B cell (primary cell): ENCODE measurements at regions not wholly inside any gene's neighbourhood (a gene's known extent, or its start where the extent isn't known, plus 50 kb on each side); places are given as distances from the start of the nearest gene placed in this dataset.

Experiments
- ATAC-seq: fragments of 200-7000 bp; cut with Tn5 transposase; one replicate; pipeline ENCODE4 v1.10.0; 2021; ENCODE audit warnings: low read depth, mild to moderate bottlenecking, moderate number of reproducible peaks, moderate library complexity
- CTCF ChIA-PET: fragments of 350-600 bp; sonication (Branson Sonifier 250); formaldehyde crosslinking; loops from one replicate; lab custom pipeline; 2021; ENCODE audit warnings: antibody characterized with exemption, inconsistent platforms; lab: Charles Lee
- POLR2A ChIA-PET: fragments of 350-600 bp; sonication (Branson Sonifier 250); formaldehyde crosslinking; loops from one replicate; lab custom pipeline; 2021; ENCODE audit warnings: antibody characterized with exemption; lab: Charles Lee
- DNase-seq: peaks from one replicate; pipeline ENCODE4 v3.0.0; 2013
- H2AFZ ChIP-seq: 2 replicates; pipeline ENCODE4 v1.6.1; 2012; ENCODE audit warnings: mild to moderate bottlenecking, low read depth, low read length; ENCODE audit not compliant: insufficient read depth, poor library complexity, severe bottlenecking
- H3K27ac ChIP-seq, 2 donors: 1 replicate in 1 of 2; 2 replicates in 1 of 2; pipeline ENCODE4 v1.5.1; 2012 to 2013; ENCODE audit warnings: low read length in 2 of 2, mild to moderate bottlenecking in 2 of 2, moderate library complexity in 1 of 2
- H3K27me3 ChIP-seq, 4 experiments: fragments of 200-600 bp in 1 of 4; sonication (generic) in 1 of 4; replicated peaks in 1 of 4; 1 replicate in 2 of 4; 2 replicates in 2 of 4; pipeline versions ENCODE4 v1.6.1 to v1.7.0; 2013 to 2016; ENCODE audit warnings: low read length in 3 of 4, mild to moderate bottlenecking in 2 of 4, mixed read lengths in 1 of 4, moderate library complexity in 1 of 4; ENCODE audit not compliant: insufficient read depth in 4 of 4, control insufficient read depth in 3 of 4; ENCODE audit errors: control extremely low read depth in 1 of 4
- H3K36me3 ChIP-seq, 2 experiments: replicated peaks in 1 of 2; 1 replicate in 1 of 2; 2 replicates in 1 of 2; pipeline versions ENCODE4 v1.6.1 to v1.7.1; 2013; ENCODE audit warnings: low read length in 1 of 2; ENCODE audit not compliant: insufficient read depth in 2 of 2, control insufficient read depth in 1 of 2; ENCODE audit errors: control extremely low read depth in 1 of 2, extremely low read depth in 1 of 2
- H3K4me1 ChIP-seq, 2 donors: fragments of 200-600 bp in 1 of 2; sonication (generic) in 1 of 2; 1 replicate in 1 of 2; 2 replicates in 1 of 2; pipeline versions ENCODE4 v1.5.1 to v1.6.1; 2013 to 2017; ENCODE audit warnings: low read length in 2 of 2; ENCODE audit not compliant: control insufficient read depth in 2 of 2, insufficient read depth in 2 of 2
- H3K4me2 ChIP-seq: replicated peaks from 2 replicates; pipeline ENCODE3; 2012; ENCODE audit warnings: mild to moderate bottlenecking, low read depth, low read length; ENCODE audit not compliant: poor library complexity, severe bottlenecking
- H3K4me3 ChIP-seq, 5 experiments: fragments of 200-600 bp in 1 of 5; sonication (generic) in 1 of 5; 1 replicate in 3 of 5; 2 replicates in 2 of 5; pipeline versions ENCODE4 v1.5.1 to v1.7.0; 2011 to 2016; ENCODE audit warnings: low read length in 4 of 5, mild to moderate bottlenecking in 4 of 5, low read depth in 2 of 5, control low read depth in 1 of 5, moderate library complexity in 1 of 5; ENCODE audit not compliant: insufficient read depth in 1 of 5; ENCODE audit errors: control extremely low read depth in 1 of 5, extremely low read depth in 1 of 5
- H3K79me2 ChIP-seq: fragments of 200-600 bp; sonication (generic); one replicate; pipeline ENCODE4 v1.6.0; 2016; ENCODE audit warnings: low read length; ENCODE audit not compliant: control insufficient read depth, insufficient read depth
- H3K9ac ChIP-seq: fragments of 200-600 bp; sonication (generic); 2 replicates; pipeline ENCODE4 v1.6.1; 2017; ENCODE audit warnings: mild to moderate bottlenecking, low read length, moderate library complexity
- H3K9me3 ChIP-seq, 3 donors: one replicate each; pipeline versions ENCODE4 v1.6.1 to v1.7.1; 2013; ENCODE audit warnings: low read length in 2 of 3; ENCODE audit not compliant: control insufficient read depth in 2 of 3, insufficient read depth in 1 of 3; ENCODE audit errors: control extremely low read depth in 1 of 3
- H4K20me1 ChIP-seq: 2 replicates; pipeline ENCODE4 v1.6.0; 2012; ENCODE audit warnings: mild to moderate bottlenecking, low read length; ENCODE audit not compliant: insufficient read depth, control insufficient read depth, poor library complexity, severe bottlenecking
- H3K27ac Mint-ChIP-seq: one replicate; pipeline ENCODE4 v1.8.0; 2021; ENCODE audit warnings: mixed read lengths
- H3K27me3 Mint-ChIP-seq: one replicate; pipeline ENCODE4 v1.8.0; 2021; ENCODE audit warnings: mixed read lengths
- H3K4me1 Mint-ChIP-seq: one replicate; pipeline ENCODE4 v1.8.0; 2021; ENCODE audit warnings: mixed read lengths
- H3K4me3 Mint-ChIP-seq: one replicate; pipeline ENCODE4 v1.8.0; 2021; ENCODE audit warnings: mixed read lengths
- H3K9me3 Mint-ChIP-seq: one replicate; pipeline ENCODE4 v1.8.0; 2022; ENCODE audit warnings: mixed read lengths; ENCODE audit not compliant: insufficient read depth
- EZH2 ChIP-seq: IDR thresholded peaks from 2 replicates; pipeline ENCODE4 v1.6.1; 2012; ENCODE audit warnings: borderline replicate concordance, low read depth, mild to moderate bottlenecking, moderate library complexity, low read length; ENCODE audit not compliant: insufficient read depth, poor library complexity, severe bottlenecking
- WGBS: methylation state at CpG from one replicate; pipeline ENCODE4 v1.1.5; 2013; ENCODE audit warnings: missing lambda C conversion rate; ENCODE audit not compliant: insufficient coverage; 5-methylcytosine and 5-hydroxymethylcytosine counted together
- intact Hi-C: fragments of 100-400 bp; cut with micrococcal nuclease; formaldehyde crosslinking; loops from one replicate; pipeline ENCODE4 v1.10.0; 2022
- TF ChIP-seq, protein P1 (sequence below): fragments of 200-600 bp; IDR thresholded peaks from one replicate; pipeline ENCODE4 v1.8.0; 2022; ENCODE audit warnings: antibody characterized with exemption, mild to moderate bottlenecking

- Mint-ChIP-seq H3K9me3 (no peaks in the 10 kb centered on the region), H3K4me3 (no peak overlapping the region), H3K4me1 (no peaks in the 10 kb centered on the region), H3K27ac (no peak overlapping the region), H3K27me3 (no peaks in the 10 kb centered on the region)
- Histone ChIP-seq H3K27me3 (no peaks in the 10 kb centered on the region), H3K36me3 (no peaks in the 10 kb centered on the region), H3K9me3 (peaks cover 0 to 4% (median 0%) of the 10 kb centered on the region in 3 donors), H2AFZ (no peak overlapping the region), H3K27ac (no peak overlapping the region), H3K4me2 (no peak overlapping the region), H3K79me2 (no peaks in the 10 kb centered on the region), H4K20me1 (no peaks in the 10 kb centered on the region), H3K4me3 (no peak overlapping the region), H3K4me1 (no peaks in the 10 kb centered on the region), H3K9ac (no peak overlapping the region)
- WGBS: 57% methylated on average over 11 of the region's 13 CpGs
- no peak for TF ChIP-seq EZH2
- TF ChIP-seq, protein P1, sequence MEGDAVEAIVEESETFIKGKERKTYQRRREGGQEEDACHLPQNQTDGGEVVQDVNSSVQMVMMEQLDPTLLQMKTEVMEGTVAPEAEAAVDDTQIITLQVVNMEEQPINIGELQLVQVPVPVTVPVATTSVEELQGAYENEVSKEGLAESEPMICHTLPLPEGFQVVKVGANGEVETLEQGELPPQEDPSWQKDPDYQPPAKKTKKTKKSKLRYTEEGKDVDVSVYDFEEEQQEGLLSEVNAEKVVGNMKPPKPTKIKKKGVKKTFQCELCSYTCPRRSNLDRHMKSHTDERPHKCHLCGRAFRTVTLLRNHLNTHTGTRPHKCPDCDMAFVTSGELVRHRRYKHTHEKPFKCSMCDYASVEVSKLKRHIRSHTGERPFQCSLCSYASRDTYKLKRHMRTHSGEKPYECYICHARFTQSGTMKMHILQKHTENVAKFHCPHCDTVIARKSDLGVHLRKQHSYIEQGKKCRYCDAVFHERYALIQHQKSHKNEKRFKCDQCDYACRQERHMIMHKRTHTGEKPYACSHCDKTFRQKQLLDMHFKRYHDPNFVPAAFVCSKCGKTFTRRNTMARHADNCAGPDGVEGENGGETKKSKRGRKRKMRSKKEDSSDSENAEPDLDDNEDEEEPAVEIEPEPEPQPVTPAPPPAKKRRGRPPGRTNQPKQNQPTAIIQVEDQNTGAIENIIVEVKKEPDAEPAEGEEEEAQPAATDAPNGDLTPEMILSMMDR: no peak
- ATAC-seq (no peak), DNase-seq (no peak)
- intact Hi-C loops: no loop called here
- CTCF ChIA-PET: no interaction called here
- POLR2A ChIA-PET: no interaction called here
Measured at GRCh38 chr2:116754381-116755101, 1060.0 kb upstream of the DDX18 start.

DNA sequence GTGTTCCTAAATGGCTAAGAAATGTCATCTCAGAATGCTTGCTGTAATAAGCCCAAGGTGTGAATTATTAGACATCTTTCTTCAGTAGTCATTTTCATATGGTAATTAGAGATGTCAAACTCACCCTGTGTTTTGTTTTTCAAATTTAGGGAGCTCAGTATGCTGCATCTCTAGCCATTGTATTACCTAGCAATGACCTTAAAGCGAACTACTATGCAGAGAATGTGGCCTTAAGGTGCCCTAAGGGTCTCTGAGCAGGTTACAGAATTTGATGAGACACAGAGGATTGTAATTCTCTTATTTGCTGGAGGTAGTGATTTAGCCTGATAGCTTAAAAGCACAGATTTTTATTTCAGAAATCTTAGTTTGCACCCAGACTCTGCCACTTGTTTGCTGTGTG, 1052.6 kb upstream of the DDX18 start:
- no peaks in the 10 kb centered on the region for H3K4me1 ChIP-seq
- ChIA-PET POLR2A (no interaction called here), CTCF (no interaction called here)
- no peaks in the 10 kb centered on the region for H3K27me3 ChIP-seq
- TF ChIP-seq, protein P1: no peak
- no peak for TF ChIP-seq EZH2
- H3K4me3 Mint-ChIP-seq: no peak overlapping the region
- H3K4me3 ChIP-seq: no peak overlapping the region
- H3K4me2 ChIP-seq: no peak overlapping the region
- WGBS: no CpG with 5 or more reads among the region's 1 CpG
- no peak for DNase-seq
- intact Hi-C loops: no loop called here
- H3K9me3 ChIP-seq: peaks cover 0 to 7% (median 0%) of the 10 kb centered on the region in 3 donors
- H3K27me3 Mint-ChIP-seq: no peaks in the 10 kb centered on the region
- H3K36me3 ChIP-seq: no peaks in the 10 kb centered on the region
- no peaks in the 10 kb centered on the region for H3K4me1 Mint-ChIP-seq
- H3K9ac ChIP-seq: no peak overlapping the region
- no peaks in the 10 kb centered on the region for H3K79me2 ChIP-seq
- no peaks in the 10 kb centered on the region for H3K9me3 Mint-ChIP-seq
- H2AFZ ChIP-seq: no peak overlapping the region
- no peak overlapping the region for H3K27ac Mint-ChIP-seq
- no peak overlapping the region for H3K27ac ChIP-seq
- no peak for ATAC-seq
- H4K20me1 ChIP-seq: no peaks in the 10 kb centered on the region
